Stimulated activated CD8-positive, alpha-beta memory T cell treated with anti-CD3 and anti-CD28 coated beads, Interleukin-15, amount 100 ng/mL, for 24 hours (primary cell): ENCODE measurements at regions not wholly inside any gene's neighbourhood (a gene's known extent, or its start where the extent isn't known, plus 50 kb on each side); places are given as distances from the start of the nearest gene placed in this dataset.

Source experiments
- DNase-seq: peaks from one replicate; pipeline ENCODE4 v3.0.0-alpha.2; 2020; ENCODE audit warnings: low read depth

DNA sequence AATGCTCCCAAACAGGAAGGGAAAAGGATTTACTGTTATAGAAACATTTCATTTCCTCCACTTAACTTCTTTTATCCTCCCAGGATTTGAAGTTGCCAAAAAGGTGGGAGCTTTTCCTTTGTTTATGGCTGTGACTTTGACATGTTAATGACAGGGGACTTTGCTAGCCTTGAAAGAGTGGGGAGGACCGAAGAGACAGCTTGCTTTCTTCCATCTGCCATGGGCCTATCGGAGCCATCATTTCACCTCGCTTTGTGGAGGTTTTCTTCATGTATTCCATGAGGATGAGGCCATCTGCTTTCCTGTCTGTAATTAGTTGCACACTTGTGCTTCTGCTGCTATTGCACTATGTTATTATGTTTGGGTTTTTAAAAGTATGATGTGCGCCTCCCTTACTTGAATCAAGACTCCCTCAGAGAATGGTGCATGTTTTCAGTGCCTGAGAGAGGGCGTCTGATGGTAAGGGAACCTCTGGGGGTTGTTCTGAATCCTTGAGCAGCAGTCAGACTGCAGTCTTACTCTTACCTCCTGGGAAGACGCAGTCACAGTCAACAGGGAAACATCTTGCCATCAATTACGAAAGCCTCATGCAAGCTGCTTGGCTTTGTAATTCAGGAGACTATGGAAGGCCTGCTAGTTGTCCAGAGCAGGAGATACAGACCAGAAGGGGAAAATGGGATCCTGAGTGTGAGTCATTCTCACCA, 173.3 kb upstream of the MGAT5 start:
- no peak for DNase-seq

GRCh38 chr2:134081238-134081938, 172.5 kb upstream of the MGAT5 start:
- DNase-seq = no peak

DNA sequence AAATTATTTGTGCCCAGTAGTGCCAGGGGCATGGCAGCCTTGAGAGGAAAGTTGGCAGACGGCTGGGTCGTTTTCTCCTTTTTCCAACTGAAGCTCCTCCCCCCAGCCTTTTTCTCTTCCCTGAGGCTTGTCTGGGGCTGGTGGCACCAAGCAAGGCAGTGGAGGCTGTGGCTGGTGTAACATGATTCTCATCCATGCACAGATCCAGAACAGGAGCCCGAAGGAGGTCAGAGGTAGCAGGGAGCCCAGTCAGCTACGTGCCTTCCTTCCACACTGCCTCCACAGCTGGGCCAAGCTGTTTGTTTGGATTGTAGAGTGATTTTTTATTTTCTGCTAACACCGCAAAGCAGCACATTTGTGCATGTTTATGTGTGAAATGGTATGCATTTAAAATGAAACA, 170.3 kb upstream of the MGAT5 start:
- no peak for DNase-seq

DNA sequence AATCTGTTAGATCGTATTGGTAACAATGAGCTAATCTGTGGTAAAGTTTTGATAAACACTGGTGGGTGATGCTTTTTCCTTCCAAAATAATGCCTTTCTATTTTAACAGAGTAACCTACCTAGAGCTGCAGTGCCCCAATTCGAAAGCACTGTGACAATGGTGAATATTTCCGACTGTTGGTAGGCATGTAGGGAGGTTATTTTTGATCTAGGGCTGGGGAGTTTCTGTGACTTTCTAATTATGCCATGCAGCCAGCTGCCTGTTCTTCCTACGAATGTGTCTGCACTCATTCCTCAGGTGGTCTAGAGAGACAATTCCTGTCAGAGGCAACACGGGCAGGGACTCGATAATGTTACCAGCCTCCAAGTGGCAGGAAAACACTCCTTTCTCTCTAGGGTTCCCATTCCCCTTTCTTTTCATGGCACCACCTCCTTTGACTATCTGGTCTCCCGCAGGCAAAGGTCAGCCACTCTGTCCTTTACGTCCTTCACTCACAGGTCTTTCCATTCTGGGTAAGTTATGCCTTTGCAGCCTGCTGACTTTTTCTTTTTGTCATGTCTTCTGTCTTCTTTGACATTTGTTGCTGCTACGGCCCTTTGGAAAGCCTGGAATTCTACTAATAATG, 167.2 kb upstream of the MGAT5 start:
- DNase-seq = no peak

GRCh38 chr2:134087371-134087921, 166.4 kb upstream of the MGAT5 start:
- no peak for DNase-seq

DNA sequence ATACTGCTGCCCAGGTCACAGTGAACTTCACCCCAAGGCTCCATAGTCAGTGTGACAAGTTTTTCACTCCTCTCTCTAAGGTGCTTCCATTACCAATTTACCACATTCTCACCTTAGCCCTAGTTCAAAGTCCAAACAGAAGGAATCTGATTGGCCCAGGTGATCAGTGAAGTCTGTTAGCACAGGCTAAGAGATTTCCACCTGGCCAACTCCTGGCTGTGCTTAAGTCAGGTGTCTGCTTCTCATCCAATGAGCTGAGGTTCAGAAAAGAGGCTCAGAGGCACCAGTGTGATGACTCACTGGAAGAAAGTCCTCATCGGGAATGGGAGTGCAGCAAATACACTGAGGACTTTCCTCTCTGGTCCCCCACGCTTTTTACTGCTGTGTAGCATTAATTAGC, 164.4 kb upstream of the MGAT5 start:
- DNase-seq = no peak

- no peak for DNase-seq
These were observed 156.1 kb upstream of the MGAT5 start for GRCh38 chr2:134097740-134098139.

DNA sequence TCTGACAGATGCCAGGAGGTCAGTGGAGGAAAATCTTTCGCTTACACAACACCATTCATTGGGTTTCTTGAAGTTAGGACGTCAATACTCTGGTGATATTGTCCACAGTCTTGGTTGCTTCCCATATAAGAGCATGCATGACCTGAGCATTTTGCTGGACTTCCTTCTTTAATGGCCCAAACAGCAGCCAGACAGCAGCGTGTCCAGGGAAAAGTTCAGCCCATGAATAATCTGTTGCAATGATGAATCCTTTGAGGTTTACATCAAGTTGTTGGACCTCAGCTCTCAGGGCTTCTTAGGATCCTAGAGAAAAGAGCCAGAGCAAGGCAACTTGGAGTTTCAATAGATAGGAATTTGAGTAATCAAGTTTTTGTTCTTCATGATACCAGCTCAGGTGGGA, 155.6 kb upstream of the MGAT5 start:
- no peak for DNase-seq

DNA sequence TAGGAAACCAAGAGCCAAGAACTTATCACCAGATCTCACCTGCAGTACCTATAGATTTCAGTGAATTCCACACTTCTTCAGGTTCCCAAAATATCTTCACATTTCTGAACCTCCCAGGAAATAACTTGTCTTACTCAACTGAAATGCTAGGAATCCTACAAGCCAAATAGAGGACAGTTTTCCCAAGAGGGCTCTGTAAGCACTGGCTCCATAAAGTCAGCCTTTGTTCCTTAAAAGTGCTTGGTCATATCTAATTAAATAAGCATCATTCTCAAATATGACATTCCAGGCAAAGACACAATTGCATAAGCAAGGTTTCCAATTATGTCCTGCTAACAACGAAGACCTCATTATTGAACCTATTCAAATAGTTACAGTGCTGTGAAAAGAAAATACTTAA, 154.6 kb upstream of the MGAT5 start:
- no peak for DNase-seq

DNA sequence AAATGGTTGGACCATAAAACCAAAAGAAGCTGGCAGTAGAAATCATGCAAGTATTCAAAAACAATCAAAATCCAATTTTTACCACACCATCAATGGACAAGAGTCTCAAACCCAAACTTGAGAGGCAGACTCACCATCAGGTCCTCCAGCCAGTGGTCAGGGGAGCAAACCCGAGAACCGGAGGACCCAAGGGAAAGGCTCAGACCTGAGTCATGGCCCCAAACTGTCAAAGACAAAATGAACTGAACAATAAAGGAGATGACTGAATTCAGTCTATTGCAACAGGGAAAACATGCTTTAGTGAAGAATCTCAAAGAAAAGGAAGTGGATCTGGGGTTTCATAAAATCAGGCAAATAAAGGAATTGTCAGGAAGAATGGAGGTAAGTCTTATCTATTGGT, 150.7 kb upstream of the MGAT5 start:
- no peak for DNase-seq

DNA sequence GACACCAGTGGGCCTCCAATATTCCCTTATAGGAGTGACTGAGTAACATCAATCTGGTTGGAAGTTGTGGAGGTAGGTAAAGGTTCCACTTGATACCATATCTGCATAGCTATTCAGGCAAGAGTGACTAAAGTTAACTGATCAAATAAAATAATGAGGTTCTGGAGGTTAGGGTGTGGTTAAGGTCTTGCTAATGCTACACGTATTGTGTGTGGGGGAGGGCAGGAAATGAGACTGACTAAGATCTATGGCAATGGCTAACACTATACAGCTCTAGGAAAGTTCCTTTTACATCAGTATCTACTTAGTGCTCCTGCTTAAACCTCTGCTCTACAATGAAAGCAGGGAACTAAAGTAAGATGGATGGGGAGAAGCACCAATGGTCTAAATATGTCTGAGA, 149.1 kb upstream of the MGAT5 start:
- no peak for DNase-seq

DNA sequence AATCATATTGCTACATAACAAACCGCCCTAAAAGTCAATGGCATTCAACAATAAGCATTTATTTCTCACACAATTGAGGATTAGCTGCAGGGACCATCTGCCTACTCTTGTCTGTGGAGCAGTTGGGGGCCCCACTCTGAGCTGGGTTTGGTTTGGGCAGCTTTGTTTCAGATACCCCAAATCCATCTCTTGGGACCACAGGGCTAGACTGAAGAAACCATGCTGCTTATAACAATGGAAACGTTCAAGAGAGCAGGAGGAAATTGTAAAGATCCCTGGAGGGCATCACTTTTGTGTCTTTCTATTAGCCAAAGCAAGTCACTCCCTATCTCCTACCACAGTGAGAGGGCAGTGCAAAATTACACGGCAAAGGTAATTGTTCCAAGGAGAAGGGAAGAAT, 146.5 kb upstream of the MGAT5 start:
- DNase-seq = no peak

DNA sequence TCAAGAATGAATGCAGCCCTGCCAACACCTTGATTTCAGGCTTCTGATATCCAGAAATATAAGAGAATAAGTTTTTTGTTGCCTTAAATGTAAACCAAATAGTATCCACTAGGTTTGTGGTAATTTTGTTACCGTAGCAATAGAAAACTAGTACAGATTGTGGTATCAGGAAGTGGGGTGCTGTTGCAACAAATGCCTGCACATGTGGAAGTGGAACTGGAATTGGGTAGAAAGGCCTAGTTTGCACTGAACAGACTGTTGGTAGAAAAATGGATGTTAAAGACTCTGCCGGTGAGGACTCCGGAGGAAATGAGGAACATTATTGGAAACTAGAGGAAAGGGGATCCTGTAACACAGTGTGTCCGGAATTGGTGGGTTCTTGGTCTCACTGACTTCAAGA, 145.8 kb upstream of the MGAT5 start:
- DNase-seq = no peak

GRCh38 chr2:134109246-134109645, 144.6 kb upstream of the MGAT5 start:
- DNase-seq = no peak

- no peak for DNase-seq
These were observed 144.1 kb upstream of the MGAT5 start for GRCh38 chr2:134109725-134110124.

GRCh38 chr2:134110532-134110931, 143.3 kb upstream of the MGAT5 start:
- no peak for DNase-seq

DNA sequence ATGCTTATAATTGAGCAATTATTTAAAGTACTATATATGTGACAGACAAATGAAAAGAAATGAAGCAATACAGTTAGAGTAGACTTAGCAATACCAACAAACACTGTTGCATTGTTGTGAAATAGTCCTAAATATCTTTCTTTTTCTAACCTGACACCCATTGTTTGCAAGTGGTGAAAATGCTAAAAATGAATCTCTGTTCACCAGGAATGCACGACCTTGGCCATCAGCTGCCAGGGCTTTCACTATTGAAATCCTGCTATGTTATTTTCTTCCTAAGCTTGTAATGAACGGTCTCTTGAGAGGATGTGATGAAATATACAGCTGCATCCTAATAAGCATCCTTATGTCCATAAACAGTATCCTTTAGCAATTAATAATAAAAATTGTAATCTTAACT, 136.2 kb upstream of the MGAT5 start:
- DNase-seq = no peak

- DNase-seq = peak; percentile 35
These were observed 135.4 kb upstream of the MGAT5 start for GRCh38 chr2:134118279-134119116.

DNA sequence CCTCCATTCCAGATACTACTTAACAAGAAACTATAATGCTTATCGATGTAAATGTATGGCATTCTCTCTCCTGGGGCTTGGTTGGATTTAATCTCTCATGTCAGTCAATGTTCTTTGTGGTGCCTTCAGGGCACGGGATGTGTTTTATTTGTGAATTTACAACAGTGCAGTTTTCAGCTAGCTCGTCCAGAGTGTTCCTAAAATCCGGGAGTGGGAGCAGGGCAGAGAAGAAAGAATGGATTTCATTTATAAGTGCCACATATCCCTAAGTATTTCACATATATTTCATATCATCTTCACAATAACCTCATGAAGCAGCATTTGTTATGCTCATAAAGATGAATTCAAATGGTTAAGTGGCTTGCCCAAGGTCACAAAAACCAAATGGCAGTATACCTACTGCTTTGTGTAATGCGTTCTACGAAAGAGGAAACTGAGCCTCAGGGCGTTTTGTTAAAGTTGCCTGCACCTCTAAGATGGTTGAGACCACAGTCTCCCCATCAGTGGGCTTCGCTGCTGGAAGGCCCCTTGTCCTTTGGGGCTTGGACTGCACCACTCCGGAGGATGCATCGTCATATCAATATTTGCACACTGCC, 134.7 kb upstream of the MGAT5 start:
- no peak for DNase-seq

DNA sequence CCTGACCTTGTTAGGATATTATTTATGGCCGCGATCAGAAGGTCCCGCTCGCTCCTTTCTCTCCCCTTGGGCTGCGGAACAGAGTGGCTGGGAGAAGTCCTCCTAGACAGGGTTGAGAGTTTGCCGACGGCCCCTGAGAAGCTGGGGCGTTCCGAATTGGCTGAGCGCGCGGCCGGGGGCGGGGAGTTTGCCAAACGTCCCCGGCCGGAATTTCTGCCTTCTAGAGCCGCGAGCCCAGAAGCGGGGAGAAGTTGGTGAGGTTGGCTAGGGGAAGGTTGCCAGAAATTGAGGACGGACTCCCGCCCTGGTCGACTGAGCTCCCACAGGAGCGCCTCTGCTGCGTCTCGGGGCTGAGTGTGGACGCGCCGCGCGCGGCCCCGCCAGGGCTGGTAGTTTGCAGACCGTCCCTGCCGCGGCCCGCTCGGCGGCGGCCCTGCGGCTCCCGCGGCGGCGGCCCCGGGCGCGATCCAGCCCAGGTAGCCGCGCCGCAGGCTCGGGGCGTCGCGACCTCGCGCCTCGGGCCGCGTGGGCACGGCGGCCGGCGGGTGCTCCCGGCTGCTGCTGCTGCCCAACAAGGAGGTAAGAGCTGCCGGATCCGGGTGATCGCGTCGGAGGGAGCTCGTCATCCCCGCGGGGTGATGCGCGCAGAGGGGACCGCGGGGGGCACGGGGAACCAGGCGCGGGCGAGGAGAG, 134.0 kb upstream of the MGAT5 start:
- DNase-seq = peak; percentile 57

DNA sequence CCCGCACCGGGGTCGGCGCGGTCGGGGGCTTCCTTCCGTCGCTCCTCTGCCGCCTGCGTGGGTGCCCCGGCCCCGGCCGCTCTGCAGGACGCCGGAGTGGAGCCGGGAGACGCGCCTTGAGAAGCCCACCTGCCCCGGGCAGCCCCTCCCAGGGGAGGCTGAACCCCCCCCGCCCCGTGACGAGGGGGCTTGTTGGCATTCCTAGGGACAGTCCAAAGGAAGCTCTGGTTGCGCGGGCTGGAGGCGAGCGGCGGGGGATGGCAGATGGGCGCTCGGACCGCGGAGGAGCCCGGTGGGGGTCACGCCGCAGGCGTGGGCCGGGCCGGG, 133.5 kb upstream of the MGAT5 start:
- no peak for DNase-seq
